ENCODE measurements at regions not wholly inside any gene's neighbourhood (a gene's known extent, or its start where the extent isn't known, plus 50 kb on each side); places are given as distances from the start of the nearest gene placed in this dataset.

GRCh38 chr12:124114316-124114715 is 141.3 kb downstream of the ZNF664 start:
- DNase-seq (ENCODE audit: extremely low read depth, low read depth): no peak
- no peak overlapping the region for H3K4me3 ChIP-seq (replicated peaks; ENCODE audit: low read depth, low read length)
- TF ChIP-seq, protein P1, sequence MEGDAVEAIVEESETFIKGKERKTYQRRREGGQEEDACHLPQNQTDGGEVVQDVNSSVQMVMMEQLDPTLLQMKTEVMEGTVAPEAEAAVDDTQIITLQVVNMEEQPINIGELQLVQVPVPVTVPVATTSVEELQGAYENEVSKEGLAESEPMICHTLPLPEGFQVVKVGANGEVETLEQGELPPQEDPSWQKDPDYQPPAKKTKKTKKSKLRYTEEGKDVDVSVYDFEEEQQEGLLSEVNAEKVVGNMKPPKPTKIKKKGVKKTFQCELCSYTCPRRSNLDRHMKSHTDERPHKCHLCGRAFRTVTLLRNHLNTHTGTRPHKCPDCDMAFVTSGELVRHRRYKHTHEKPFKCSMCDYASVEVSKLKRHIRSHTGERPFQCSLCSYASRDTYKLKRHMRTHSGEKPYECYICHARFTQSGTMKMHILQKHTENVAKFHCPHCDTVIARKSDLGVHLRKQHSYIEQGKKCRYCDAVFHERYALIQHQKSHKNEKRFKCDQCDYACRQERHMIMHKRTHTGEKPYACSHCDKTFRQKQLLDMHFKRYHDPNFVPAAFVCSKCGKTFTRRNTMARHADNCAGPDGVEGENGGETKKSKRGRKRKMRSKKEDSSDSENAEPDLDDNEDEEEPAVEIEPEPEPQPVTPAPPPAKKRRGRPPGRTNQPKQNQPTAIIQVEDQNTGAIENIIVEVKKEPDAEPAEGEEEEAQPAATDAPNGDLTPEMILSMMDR (IDR thresholded peaks at IDR 0.05; ENCODE audit: low read depth, low read length, missing control alignments): no peak

GRCh38 chr12:124115496-124115895 is 142.5 kb downstream of the ZNF664 start:
- no peak for DNase-seq (ENCODE audit: extremely low read depth, low read depth)
- H3K4me3 ChIP-seq (replicated peaks; ENCODE audit: low read depth, low read length): no peak overlapping the region
- TF ChIP-seq, protein P1 (IDR thresholded peaks at IDR 0.05; ENCODE audit: low read depth, low read length, missing control alignments): no peak

DNA sequence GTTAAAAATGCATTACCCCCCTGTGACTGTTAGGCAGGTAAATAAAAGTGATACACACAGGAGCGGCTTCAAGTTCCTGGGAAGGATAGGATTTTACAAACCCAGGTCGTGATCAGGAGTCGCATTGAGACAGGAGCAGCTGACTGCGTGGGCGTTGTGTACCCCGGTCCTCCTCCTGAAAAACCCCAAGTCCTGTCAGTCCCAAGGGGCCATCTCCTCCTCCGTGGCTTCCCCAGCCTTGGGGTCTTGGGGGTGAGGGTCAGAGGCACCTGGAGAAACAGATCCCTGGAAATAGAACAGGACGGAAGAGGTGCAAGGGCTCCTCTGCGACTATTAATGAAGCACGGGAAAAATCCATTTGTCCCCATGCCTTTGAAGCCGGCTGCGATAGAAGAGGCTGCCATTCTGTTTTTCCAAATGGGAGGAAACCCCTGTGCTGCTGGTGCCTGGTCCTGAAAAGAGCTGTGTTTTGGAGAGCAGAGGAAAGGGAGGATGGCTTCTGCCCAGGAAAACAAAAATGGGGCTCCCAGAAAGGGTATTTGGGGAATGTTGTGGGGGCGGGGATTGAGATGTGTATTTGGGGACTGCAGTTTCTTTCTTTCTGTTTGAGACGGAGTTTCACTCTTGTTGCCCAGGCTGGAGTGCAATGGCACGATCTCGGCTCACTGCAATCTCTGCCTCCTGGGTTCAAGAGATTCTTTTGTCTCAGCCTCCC is 143.1 kb downstream of the ZNF664 start:
- no peak overlapping the region for H3K4me3 ChIP-seq (replicated peaks; ENCODE audit: low read depth, low read length)
- DNase-seq (ENCODE audit: extremely low read depth, low read depth): no peak
- TF ChIP-seq, protein P1 (IDR thresholded peaks at IDR 0.05; ENCODE audit: low read depth, low read length, missing control alignments): no peak

DNA sequence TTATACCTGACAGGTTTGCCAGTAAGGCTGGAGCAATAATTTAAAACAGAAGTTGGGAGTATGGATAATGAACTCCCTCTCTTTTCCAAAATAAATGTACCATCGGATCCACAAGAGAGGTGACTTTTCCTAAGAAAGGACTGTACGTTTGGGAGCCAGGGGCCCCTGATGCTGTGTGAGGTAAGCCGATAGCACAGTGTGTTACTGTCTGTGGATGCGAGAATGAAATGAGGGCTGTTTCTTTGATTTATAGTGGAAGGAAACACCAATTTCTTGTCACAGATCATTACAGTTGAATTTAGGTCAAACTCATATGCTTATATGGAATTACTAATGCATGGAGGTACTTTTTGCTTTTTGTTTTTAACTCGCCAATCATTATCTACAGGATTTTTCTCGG is 147.7 kb downstream of the ZNF664 start:
- no peak for DNase-seq (ENCODE audit: extremely low read depth, low read depth)
- TF ChIP-seq, protein P1 (IDR thresholded peaks at IDR 0.05; ENCODE audit: low read depth, low read length, missing control alignments): no peak
- no peak overlapping the region for H3K4me3 ChIP-seq (replicated peaks; ENCODE audit: low read depth, low read length)

- TF ChIP-seq, protein P1 (IDR thresholded peaks at IDR 0.05; ENCODE audit: low read depth, low read length, missing control alignments): no peak
- DNase-seq (ENCODE audit: extremely low read depth, low read depth): no peak
- H3K4me3 ChIP-seq (replicated peaks; ENCODE audit: low read depth, low read length): no peak overlapping the region
Observed at GRCh38 chr12:124122722-124123121, 149.7 kb downstream of the ZNF664 start.

DNA sequence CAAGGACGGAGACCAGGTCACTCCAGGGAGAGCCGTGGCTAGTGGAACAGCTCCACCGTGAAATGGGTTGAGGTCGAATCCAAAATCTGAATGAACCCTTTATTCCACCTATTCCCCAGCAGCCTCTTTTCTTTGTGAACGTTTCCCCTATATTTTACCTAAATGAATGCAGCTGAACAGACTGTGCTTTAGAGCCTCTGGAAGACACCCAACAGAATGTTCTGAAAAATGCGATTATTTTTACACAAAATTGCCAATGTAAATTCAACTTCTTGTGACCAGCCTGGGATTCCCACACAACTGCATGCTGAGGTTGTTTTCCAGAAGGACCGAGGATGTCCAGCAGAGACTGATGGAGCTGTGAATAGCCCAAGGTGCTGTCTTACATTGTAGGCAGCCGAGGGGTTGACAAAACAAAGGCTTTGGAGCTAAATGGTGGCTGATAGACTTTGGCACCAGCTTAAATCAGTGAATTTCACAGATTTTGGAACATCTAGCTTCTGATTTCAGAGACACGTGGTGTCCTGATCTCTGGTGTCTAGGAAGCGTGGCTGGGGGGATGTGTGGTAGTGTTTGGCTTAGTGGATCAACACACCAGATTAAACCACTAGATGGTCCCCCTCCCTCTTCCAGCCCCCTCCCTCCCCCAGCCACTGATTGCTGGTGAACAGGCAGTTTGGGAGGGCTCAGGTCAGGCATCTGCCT is 150.4 kb downstream of the ZNF664 start:
- no peak for DNase-seq (ENCODE audit: extremely low read depth, low read depth)
- H3K4me3 ChIP-seq (replicated peaks; ENCODE audit: low read depth, low read length): no peak overlapping the region
- TF ChIP-seq, protein P1 (IDR thresholded peaks at IDR 0.05; ENCODE audit: low read depth, low read length, missing control alignments): no peak

All from HFF-Myc (cell line).